ENCODE measurements at regions not wholly inside any gene's neighbourhood (a gene's known extent, or its start where the extent isn't known, plus 50 kb on each side); places are given as distances from the start of the nearest gene placed in this dataset.
A peak's percentile ranks its signal among the peaks of the same experiment; 100 is the strongest.

DNA sequence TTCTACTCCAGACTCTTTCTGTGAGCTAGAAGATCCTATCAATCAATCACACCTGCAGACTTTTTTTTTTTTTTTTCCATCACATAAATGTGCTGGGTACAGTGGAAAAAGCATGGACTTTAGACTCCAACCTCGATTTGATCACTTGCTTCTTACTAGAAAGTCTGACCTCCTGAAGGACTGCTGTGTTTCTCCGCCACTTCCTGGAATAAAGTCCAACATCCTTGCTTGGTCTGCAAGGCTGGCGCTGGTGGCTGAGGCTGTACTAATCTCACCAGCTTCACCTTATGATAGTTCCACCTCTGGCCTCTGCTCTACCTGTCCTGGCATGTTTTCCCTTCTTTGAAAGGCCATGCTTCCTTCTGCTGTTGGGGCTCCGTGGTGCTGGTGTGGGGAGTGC is 60.9 kb upstream of the SESN3 start:
- H3K4me3 ChIP-seq (ENCODE audit: extremely low read depth in 1 of 4, insufficient read depth in 2 of 4, low read depth in 3 of 4, low read length in 4 of 4) = no peak overlapping the region
- H3K79me1 ChIP-seq (ENCODE audit: low read depth, low read length) = no peaks in the 10 kb centered on the region
- H4K8ac ChIP-seq (ENCODE audit: extremely low read depth, insufficient read depth, low read length) = no peak overlapping the region
- CTCF ChIA-PET (ENCODE audit: partially characterized antibody) = no interaction called here
- no peak overlapping the region for H3K4me2 ChIP-seq (ENCODE audit: insufficient read depth in 1 of 2, low read depth in 2 of 2, low read length in 2 of 2)
- H3K23ac ChIP-seq (ENCODE audit: insufficient read length) = no peak overlapping the region
- no peak overlapping the region for H2BK20ac ChIP-seq (ENCODE audit: low read length)
- no peak overlapping the region for H3K14ac ChIP-seq (ENCODE audit: insufficient read length)
- no peak overlapping the region for H3K9ac ChIP-seq (replicated peaks in 1 of 4; ENCODE audit: extremely low read depth in 1 of 4, low read depth in 3 of 4, low read length in 3 of 4)
- H3K36me3 ChIP-seq (ENCODE audit: control insufficient read depth in 2 of 4, insufficient read depth in 4 of 4, low read length in 3 of 4) = no peaks in the 10 kb centered on the region
- no peak overlapping the region for H2BK5ac ChIP-seq (ENCODE audit: low read depth, low read length)
- 0 out of 2 replicates have a peak overlapping the region, but pooled peaks have one; percentile 24 for H2AFZ ChIP-seq (ENCODE audit: low read length)
- no peaks in the 10 kb centered on the region for H3K23me2 ChIP-seq (ENCODE audit: low read depth, low read length)
- no peak overlapping the region for H2BK12ac ChIP-seq (ENCODE audit: low read depth, low read length)
- no peaks in the 10 kb centered on the region for H3K79me2 ChIP-seq (ENCODE audit: control insufficient read depth in 1 of 2, insufficient read depth in 2 of 2, low read length in 2 of 2)
- no peak overlapping the region for H3K4ac ChIP-seq (replicated peaks; ENCODE audit: insufficient read length, low read depth, low read length)
- 96% methylated on average over 4 of the region's 4 CpGs; no CpG with 5 or more reads in 1 of the 2 experiments for WGBS, 2 experiments (ENCODE audit: extremely low coverage in 1 of 2, insufficient coverage in 1 of 2, insufficient read length in 1 of 2, insufficient replicate concordance in 2 of 2, low coverage in 1 of 2, low lambda C conversion rate in 2 of 2, missing lambda C conversion rate in 1 of 2)
- H3K9me3 ChIP-seq (ENCODE audit: insufficient read depth in 2 of 2, low read depth in 1 of 2, low read length in 1 of 2) = no peaks in the 10 kb centered on the region
- H3K27ac ChIP-seq (ENCODE audit: low read depth, low read length) = no peak overlapping the region
- H4K91ac ChIP-seq (replicated peaks; ENCODE audit: insufficient read length, low read length) = peak overlapping the region; percentile 84
- no peak for DNase-seq (ENCODE audit: low read depth in 1 of 2, low spot score in 2 of 2)
- H3K18ac ChIP-seq (ENCODE audit: extremely low read depth, low read length) = no peak overlapping the region
- H3K4me1 ChIP-seq (replicated peaks in 1 of 4; ENCODE audit: control insufficient read depth in 3 of 4, insufficient read depth in 4 of 4, low read length in 3 of 4) = peaks cover 2 to 13% (median 10%) of the 10 kb centered on the region in 4 experiments; a peak in 4 of 7 replicates
- no peak overlapping the region for H2BK120ac ChIP-seq (replicated peaks; ENCODE audit: low read depth, low read length)
- H3K56ac ChIP-seq (replicated peaks; ENCODE audit: insufficient read length, low read depth, low read length) = no peak overlapping the region
- H3K27me3 ChIP-seq (replicated peaks in 1 of 4; ENCODE audit: control insufficient read depth in 3 of 4, extremely low read depth in 1 of 4, insufficient read depth in 3 of 4, low read length in 3 of 4) = no peaks in the 10 kb centered on the region
- no peak overlapping the region for H2AK5ac ChIP-seq (ENCODE audit: low read depth, low read length)
- POLR2A ChIA-PET (ENCODE audit: partially characterized antibody) = interaction anchor here (1.0 kb wide), 1 partner anchor 46 kb away, joined by 3 read pairs; no protein-coding TSS in a partner anchor
- no peaks in the 10 kb centered on the region for H4K20me1 ChIP-seq (replicated peaks in 1 of 2; ENCODE audit: control insufficient read depth in 1 of 2, insufficient read depth in 2 of 2, low read length in 2 of 2)
- no peak for FAIRE-seq
- H2BK15ac ChIP-seq (ENCODE audit: low read length) = peak overlapping the region; percentile 21; the same call in 1 of the 2 replicates
- H4K5ac ChIP-seq (ENCODE audit: insufficient read length, low read depth, low read length) = peak overlapping the region; percentile 22
- TF ChIP-seq, protein P1, sequence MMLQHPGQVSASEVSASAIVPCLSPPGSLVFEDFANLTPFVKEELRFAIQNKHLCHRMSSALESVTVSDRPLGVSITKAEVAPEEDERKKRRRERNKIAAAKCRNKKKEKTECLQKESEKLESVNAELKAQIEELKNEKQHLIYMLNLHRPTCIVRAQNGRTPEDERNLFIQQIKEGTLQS (IDR thresholded peaks at IDR 0.05; ENCODE audit: insufficient read depth, low read depth, low read length) = no peak
- no peak for TF ChIP-seq YY1 (IDR thresholded peaks at IDR 0.05; ENCODE audit: low read depth, low read length)
- TF ChIP-seq SAP30 (IDR thresholded peaks at IDR 0.05; ENCODE audit: insufficient read depth, insufficient replicate concordance, low read length) = no peak
- no peak for TF ChIP-seq NRF1 (IDR thresholded peaks at IDR 0.05; ENCODE audit: low read depth, low read length)
- no peak for TF ChIP-seq POLR2AphosphoS5 (IDR thresholded peaks at IDR 0.05; ENCODE audit: low read depth, low read length)
- TF ChIP-seq TBP (IDR thresholded peaks at IDR 0.05; ENCODE audit: low read depth, low read length) = no peak
